8988T (cell line): ENCODE measurements at regions not wholly inside any gene's neighbourhood (a gene's known extent, or its start where the extent isn't known, plus 50 kb on each side); places are given as distances from the start of the nearest gene placed in this dataset.
"Not testable (repeated sequence)": the region's sequence is repeated elsewhere in the genome, so short reads cannot be mapped to it uniquely, and the experiment has no call there.

Experiments used
- DNase-seq: peaks from one replicate; pipeline ENCODE4 v3.0.0; 2011

GRCh38 chr6:131336596-131336995 is 201.3 kb downstream of the AKAP7 start:
- DNase-seq = no peak

- DNase-seq = not testable (repeated sequence)
These were observed 211.6 kb downstream of the AKAP7 start for GRCh38 chr6:131346896-131347295.

GRCh38 chr6:131348572-131348971 is 213.3 kb downstream of the AKAP7 start:
- no peak for DNase-seq

GRCh38 chr6:131349199-131349598 is 213.9 kb downstream of the AKAP7 start:
- DNase-seq = no peak

GRCh38 chr6:131353106-131353505 is 217.8 kb downstream of the AKAP7 start:
- DNase-seq = no peak

GRCh38 chr6:131353876-131354275 is 218.6 kb downstream of the AKAP7 start:
- no peak for DNase-seq

GRCh38 chr6:131354356-131354755 is 218.7 kb upstream of the ARG1 start:
- DNase-seq = no peak

GRCh38 chr6:131356161-131356560 is 216.9 kb upstream of the ARG1 start:
- DNase-seq = no peak

GRCh38 chr6:131357501-131357900 is 215.5 kb upstream of the ARG1 start:
- DNase-seq = no peak

- no peak for DNase-seq
These were observed 211.0 kb upstream of the ARG1 start for GRCh38 chr6:131362070-131362469.

GRCh38 chr6:131362696-131363095 is 210.3 kb upstream of the ARG1 start:
- DNase-seq = no peak

- no peak for DNase-seq
These were observed 208.8 kb upstream of the ARG1 start for GRCh38 chr6:131363947-131364834.

- no peak for DNase-seq
These were observed 206.8 kb upstream of the ARG1 start for GRCh38 chr6:131366223-131366622.

GRCh38 chr6:131367206-131367873 is 205.7 kb upstream of the ARG1 start:
- DNase-seq = no peak

- no peak for DNase-seq
These were observed 204.7 kb upstream of the ARG1 start for GRCh38 chr6:131368198-131368911.

GRCh38 chr6:131372535-131372934 is 200.5 kb upstream of the ARG1 start:
- DNase-seq = no peak

- DNase-seq = no peak
These were observed 195.8 kb upstream of the ARG1 start for GRCh38 chr6:131377112-131377705.

- DNase-seq = no peak
These were observed 194.2 kb upstream of the ARG1 start for GRCh38 chr6:131378874-131379273.

- DNase-seq = no peak
These were observed 193.1 kb upstream of the ARG1 start for GRCh38 chr6:131379948-131380347.

- no peak for DNase-seq
These were observed 191.8 kb upstream of the ARG1 start for GRCh38 chr6:131381052-131381708.

GRCh38 chr6:131381709-131382093 is 191.3 kb upstream of the ARG1 start:
- DNase-seq = no peak

GRCh38 chr6:131382631-131383030 is 190.4 kb upstream of the ARG1 start:
- no peak for DNase-seq
